ENCODE measurements at regions not wholly inside any gene's neighbourhood (a gene's known extent, or its start where the extent isn't known, plus 50 kb on each side); places are given as distances from the start of the nearest gene placed in this dataset.
"Not testable (repeated sequence)": the region's sequence is repeated elsewhere in the genome, so short reads cannot be mapped to it uniquely, and the experiment has no call there.

GRCh38 chr15:58379454-58379853 is 52.3 kb upstream of the LIPC start:
- H3K4me3 ChIP-seq (ENCODE audit: low read length); H3K4me1 ChIP-seq (ENCODE audit: control insufficient read depth, insufficient read depth, low read length); DNase-seq (ENCODE audit: low read depth, low spot score); H3K36me3 ChIP-seq (ENCODE audit: control insufficient read depth, insufficient read depth, low read length); H3K27me3 ChIP-seq (ENCODE audit: control insufficient read depth, insufficient read depth, low read length); H3K27ac ChIP-seq (ENCODE audit: low read length); H3K9me3 ChIP-seq (ENCODE audit: control insufficient read depth, insufficient read depth, low read length): not testable (repeated sequence)

GRCh38 chr15:58380280-58380945 is 51.4 kb upstream of the LIPC start:
- no peak overlapping the region for H3K4me3 ChIP-seq (ENCODE audit: low read length)
- H3K27ac ChIP-seq (ENCODE audit: low read length) = no peak overlapping the region
- H3K4me1 ChIP-seq (ENCODE audit: control insufficient read depth, insufficient read depth, low read length) = peaks cover 3% of the 10 kb centered on the region; the same call in 1 of the 2 replicates
- no peaks in the 10 kb centered on the region for H3K9me3 ChIP-seq (ENCODE audit: control insufficient read depth, insufficient read depth, low read length)
- H3K27me3 ChIP-seq (ENCODE audit: control insufficient read depth, insufficient read depth, low read length) = no peaks in the 10 kb centered on the region
- DNase-seq (ENCODE audit: low read depth, low spot score) = no peak
- H3K36me3 ChIP-seq (ENCODE audit: control insufficient read depth, insufficient read depth, low read length) = no peaks in the 10 kb centered on the region
- WGBS (ENCODE audit: insufficient coverage, insufficient read length) = no CpG with 5 or more reads among the region's 4 CpGs

DNA sequence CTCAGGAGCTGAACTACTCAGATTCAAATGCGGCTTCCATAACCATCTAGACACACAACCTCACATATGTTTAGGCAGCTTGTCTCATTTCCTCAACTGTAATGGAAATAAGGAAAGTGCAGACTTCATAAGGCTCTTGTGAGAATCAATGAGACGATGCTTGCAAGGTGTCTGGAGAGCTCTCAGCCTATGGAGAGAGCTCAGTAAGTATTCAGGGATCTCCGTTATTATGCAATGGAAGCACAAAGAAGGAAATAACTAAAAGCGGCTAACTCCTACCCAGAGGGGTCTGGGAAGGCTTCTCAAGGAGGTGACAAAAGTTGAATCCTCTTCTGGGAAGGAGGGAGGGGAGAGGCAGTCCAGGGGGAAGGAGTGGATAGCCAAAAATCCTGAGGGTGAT is 50.1 kb upstream of the LIPC start:
- Histone ChIP-seq H3K36me3 (ENCODE audit: control insufficient read depth, insufficient read depth, low read length) (no peaks in the 10 kb centered on the region), H3K9me3 (ENCODE audit: control insufficient read depth, insufficient read depth, low read length) (no peaks in the 10 kb centered on the region), H3K4me3 (ENCODE audit: low read length) (no peak overlapping the region), H3K27ac (ENCODE audit: low read length) (no peak overlapping the region), H3K27me3 (ENCODE audit: control insufficient read depth, insufficient read depth, low read length) (no peaks in the 10 kb centered on the region), H3K4me1 (ENCODE audit: control insufficient read depth, insufficient read depth, low read length) (peaks cover 3% of the 10 kb centered on the region; the same call in 1 of the 2 replicates)
- WGBS (ENCODE audit: insufficient coverage, insufficient read length) = no CpG with 5 or more reads among the region's 4 CpGs
- no peak for DNase-seq (ENCODE audit: low read depth, low spot score)
